SK-N-SH (cell line): ENCODE measurements at regions not wholly inside any gene's neighbourhood (a gene's known extent, or its start where the extent isn't known, plus 50 kb on each side); places are given as distances from the start of the nearest gene placed in this dataset.

Experiments used
- CTCF ChIA-PET: fragments of 300-600, 350-600 bp; formaldehyde crosslinking; extraction: SDS; loops from one replicate; lab custom pipeline; 2021; lab: Yijun Ruan, JAX
- POLR2A ChIA-PET: fragments of 350-600 bp; sonication (Branson Sonifier 250); formaldehyde crosslinking; extraction: SDS; loops from one replicate; lab custom pipeline; 2020; ENCODE audit warnings: antibody characterized with exemption, inconsistent platforms; lab: Yijun Ruan, JAX
- DNase-seq: peaks from one replicate; pipeline ENCODE4 v3.0.0; 2012
- H2AFZ ChIP-seq: fragments of 200-600 bp; sonication (generic); 2 replicates; pipeline ENCODE4 v1.8.1; 2016; ENCODE audit warnings: antibody characterized with exemption, mild to moderate bottlenecking, low read depth
- H3F3A ChIP-seq: fragments of 200-600 bp; sonication (generic); replicated peaks from 2 replicates; pipeline ENCODE3; 2016; ENCODE audit warnings: antibody characterized with exemption, mild to moderate bottlenecking; ENCODE audit not compliant: insufficient read depth
- H3K27ac ChIP-seq, 2 experiments: fragments of 200-500 bp in 1 of 2; fragments of 200-600 bp in 1 of 2; sonication (Bioruptor generic) in 1 of 2; sonication (generic), shearing (Covaris generic) in 1 of 2; 2 replicates each; pipeline versions ENCODE4 v1.5.1 to v1.6.1; 2014 to 2016; ENCODE audit warnings: low read depth in 2 of 2, inconsistent platforms in 1 of 2, low read length in 1 of 2, mild to moderate bottlenecking in 1 of 2, mixed read lengths in 1 of 2
- H3K27me3 ChIP-seq: fragments of 200-600 bp; sonication (generic), shearing (Covaris generic); 2 replicates; pipeline ENCODE4 v1.6.1; 2016; ENCODE audit warnings: mixed run types; ENCODE audit not compliant: insufficient read depth
- H3K36me3 ChIP-seq, 2 experiments: fragments of 200-500 bp in 1 of 2; fragments of 200-600 bp in 1 of 2; sonication (Bioruptor generic) in 1 of 2; sonication (generic) in 1 of 2; replicated peaks in 1 of 2; 2 replicates each; pipeline versions ENCODE3 to v1.5.1; 2014 to 2016; ENCODE audit warnings: low read length in 1 of 2, mild to moderate bottlenecking in 1 of 2; ENCODE audit not compliant: insufficient read depth in 2 of 2, control insufficient read depth in 1 of 2
- H3K4me1 ChIP-seq, 2 experiments: fragments of 200-500 bp in 1 of 2; fragments of 200-600 bp in 1 of 2; sonication (Bioruptor generic) in 1 of 2; sonication (generic), shearing (Covaris generic) in 1 of 2; 2 replicates each; pipeline versions ENCODE4 v1.5.1 to v1.6.1; 2014 to 2016; ENCODE audit warnings: low read depth in 1 of 2, low read length in 1 of 2, mixed run types in 1 of 2; ENCODE audit not compliant: insufficient read depth in 2 of 2, control insufficient read depth in 1 of 2
- H3K4me2 ChIP-seq: fragments of 200-600 bp; sonication (generic), shearing (Covaris generic); 2 replicates; pipeline ENCODE4 v1.6.1; 2017; ENCODE audit warnings: mixed run types
- H3K4me3 ChIP-seq, 2 experiments: fragments of 200-500 bp in 1 of 2; fragments of 200-600 bp in 1 of 2; sonication (Bioruptor generic) in 1 of 2; sonication (generic), shearing (Covaris generic) in 1 of 2; 2 replicates each; pipeline versions ENCODE4 v1.5.1 to v1.8.1; 2014 to 2016; ENCODE audit warnings: low read depth in 2 of 2, inconsistent platforms in 1 of 2, low read length in 1 of 2, mild to moderate bottlenecking in 1 of 2, mixed read lengths in 1 of 2, moderate library complexity in 1 of 2
- H3K79me2 ChIP-seq: fragments of 200-600 bp; sonication (generic); 2 replicates; pipeline ENCODE4 v1.8.1; 2017; ENCODE audit warnings: mild to moderate bottlenecking; ENCODE audit not compliant: insufficient read depth
- H3K9ac ChIP-seq: fragments of 200-600 bp; sonication (generic); 2 replicates; pipeline ENCODE4 v1.6.1; 2017; ENCODE audit warnings: mixed run types
- H3K9me2 ChIP-seq: fragments of 200-600 bp; sonication (generic); 2 replicates; pipeline ENCODE4 v1.6.1; 2017; ENCODE audit warnings: mixed run types
- H3K9me3 ChIP-seq: fragments of 200-600 bp; sonication (generic); 2 replicates; pipeline ENCODE4 v1.6.1; 2017; ENCODE audit warnings: mixed run types, mild to moderate bottlenecking, moderate library complexity
- H4K20me1 ChIP-seq: fragments of 200-600 bp; sonication (generic); 2 replicates; pipeline ENCODE4 v1.6.1; 2017; ENCODE audit warnings: mild to moderate bottlenecking, mixed run types; ENCODE audit not compliant: insufficient read depth
- CTCF ChIP-seq: fragments of 200-600 bp; sonication (generic); IDR thresholded peaks from 2 replicates; pipeline ENCODE4 v1.6.1; 2017; ENCODE audit warnings: antibody characterized with exemption, mild to moderate bottlenecking, moderate library complexity
- FOSL2 ChIP-seq: IDR thresholded peaks from 2 replicates; pipeline ENCODE4 v1.4.0; 2012; ENCODE audit warnings: low read depth, mild to moderate bottlenecking, moderate library complexity, borderline replicate concordance
- FOXM1 ChIP-seq: IDR thresholded peaks from 2 replicates; pipeline ENCODE4 v1.4.0; 2012; ENCODE audit warnings: low read depth, mild to moderate bottlenecking
- JUND ChIP-seq: IDR thresholded peaks from 2 replicates; pipeline ENCODE4 v1.4.0; 2012
- MAX ChIP-seq: IDR thresholded peaks from 2 replicates; pipeline ENCODE4 v1.4.0; 2012; ENCODE audit warnings: low read depth
- MEF2A ChIP-seq: IDR thresholded peaks from 2 replicates; pipeline ENCODE4 v1.4.0; 2012; ENCODE audit warnings: low read depth, borderline replicate concordance
- MXI1 ChIP-seq: IDR thresholded peaks from 2 replicates; pipeline ENCODE4 v1.6.1; 2012; ENCODE audit warnings: mild to moderate bottlenecking, low read depth, low read length, improper control_type of control experiment
- RAD21 ChIP-seq: IDR thresholded peaks from 2 replicates; pipeline ENCODE4 v1.6.1; 2012; ENCODE audit warnings: mild to moderate bottlenecking, low read length
- RCOR1 ChIP-seq: fragments of 150-350 bp; IDR thresholded peaks from 2 replicates; pipeline ENCODE4 v1.6.1; 2017; ENCODE audit warnings: antibody characterized with exemption, low read length
- REST ChIP-seq: IDR thresholded peaks from 2 replicates; pipeline ENCODE4 v1.6.1; 2012; ENCODE audit warnings: mild to moderate bottlenecking, low read depth, low read length, moderate library complexity
- RXRA ChIP-seq: IDR thresholded peaks from 2 replicates; pipeline ENCODE4 v1.4.0; 2012; ENCODE audit warnings: low read depth, mild to moderate bottlenecking, borderline replicate concordance
- SIN3A ChIP-seq: IDR thresholded peaks from 2 replicates; pipeline ENCODE4 v1.6.1; 2012; ENCODE audit warnings: low read depth, mild to moderate bottlenecking, low read length, moderate library complexity, borderline replicate concordance
- SMC3 ChIP-seq: IDR thresholded peaks from 2 replicates; pipeline ENCODE4 v1.6.1; 2012; ENCODE audit warnings: low read depth, low read length, improper control_type of control experiment
- TCF12 ChIP-seq: IDR thresholded peaks from 2 replicates; pipeline ENCODE4 v1.4.0; 2012
- TEAD4 ChIP-seq: IDR thresholded peaks from 2 replicates; pipeline ENCODE4 v1.4.0; 2012; ENCODE audit warnings: mild to moderate bottlenecking, borderline replicate concordance; ENCODE audit not compliant: insufficient read depth
- USF1 ChIP-seq: IDR thresholded peaks from 2 replicates; pipeline ENCODE4 v1.4.0; 2012; ENCODE audit warnings: low read depth, borderline replicate concordance
- YY1 ChIP-seq: IDR thresholded peaks from 2 replicates; pipeline ENCODE4 v1.4.0; 2012; ENCODE audit warnings: low read depth, mild to moderate bottlenecking
- WGBS: methylation state at CpG from one replicate; pipeline ENCODE4 v1.1.6; 2017; ENCODE audit warnings: low lambda C conversion rate; 5-methylcytosine and 5-hydroxymethylcytosine counted together

GRCh38 chr5:166188501-166189325 lies 2102.7 kb upstream of the WWC1 start:
- H3K9ac ChIP-seq: no peak overlapping the region
- CTCF ChIA-PET: no interaction called here
- no peaks in the 10 kb centered on the region for H3K4me1 ChIP-seq
- no peak overlapping the region for H3K4me3 ChIP-seq
- no peak for DNase-seq
- 25% methylated on average over 7 of the region's 7 CpGs for WGBS
- no peak overlapping the region for H3K4me2 ChIP-seq
- H3F3A ChIP-seq: no peaks in the 10 kb centered on the region
- H3K79me2 ChIP-seq: no peaks in the 10 kb centered on the region
- POLR2A ChIA-PET: no interaction called here
- H3K36me3 ChIP-seq: no peaks in the 10 kb centered on the region
- H3K27me3 ChIP-seq: no peaks in the 10 kb centered on the region
- H3K9me3 ChIP-seq: no peaks in the 10 kb centered on the region
- no peaks in the 10 kb centered on the region for H4K20me1 ChIP-seq
- no peak overlapping the region for H3K27ac ChIP-seq
- H3K9me2 ChIP-seq: no peaks in the 10 kb centered on the region
- H2AFZ ChIP-seq: no peak overlapping the region
- TF ChIP-seq RXRA (no peak), MEF2A (no peak), FOXM1 (no peak), JUND (no peak)

GRCh38 chr5:166192696-166193095 lies 2098.7 kb upstream of the WWC1 start:
- ChIA-PET POLR2A (no interaction called here), CTCF (interaction anchor here (0.7 to 1.1 kb wide), 2 partner anchors 52 to 1174 kb away, joined by 3 read pairs; no protein-coding TSS in a partner anchor)
- Histone ChIP-seq H2AFZ (no peak overlapping the region), H3K4me2 (no peak overlapping the region), H3K27ac (no peak overlapping the region), H3K9me3 (no peaks in the 10 kb centered on the region), H3K27me3 (no peaks in the 10 kb centered on the region), H4K20me1 (no peaks in the 10 kb centered on the region), H3K36me3 (no peaks in the 10 kb centered on the region), H3F3A (no peaks in the 10 kb centered on the region), H3K9me2 (no peaks in the 10 kb centered on the region), H3K79me2 (no peaks in the 10 kb centered on the region), H3K4me1 (no peaks in the 10 kb centered on the region), H3K4me3 (no peak overlapping the region), H3K9ac (no peak overlapping the region)
- 13% methylated on average over 3 of the region's 3 CpGs for WGBS
- no peak for DNase-seq
- no peak for TF ChIP-seq SIN3A

GRCh38 chr5:166195981-166196380 lies 2095.5 kb upstream of the WWC1 start:
- no peaks in the 10 kb centered on the region for H3K9me2 ChIP-seq
- 35% methylated on average over 3 of the region's 3 CpGs for WGBS
- no peak overlapping the region for H3K9ac ChIP-seq
- H3K36me3 ChIP-seq: no peaks in the 10 kb centered on the region
- ChIA-PET POLR2A (no interaction called here), CTCF (interaction anchor here (0.8 kb wide), 2 partner anchors 10 to 572 kb away, joined by 3 read pairs; no protein-coding TSS in a partner anchor)
- 0 out of 2 replicates have a peak, but pooled peaks cover 3% of the 10 kb centered on the region for H3K9me3 ChIP-seq
- H3K27me3 ChIP-seq: no peaks in the 10 kb centered on the region
- no peaks in the 10 kb centered on the region for H4K20me1 ChIP-seq
- no peak overlapping the region for H2AFZ ChIP-seq
- H3K4me2 ChIP-seq: no peak overlapping the region
- H3K4me3 ChIP-seq: no peak overlapping the region
- no peak for DNase-seq
- H3K27ac ChIP-seq: no peak overlapping the region
- H3F3A ChIP-seq: no peaks in the 10 kb centered on the region
- no peaks in the 10 kb centered on the region for H3K4me1 ChIP-seq
- H3K79me2 ChIP-seq: no peaks in the 10 kb centered on the region
- TF ChIP-seq YY1 (no peak), CTCF (no peak), RCOR1 (no peak), SMC3 (no peak), TCF12 (no peak), MXI1 (no peak), RAD21 (no peak), USF1 (no peak), FOSL2 (no peak), REST (no peak), MAX (no peak), TEAD4 (no peak)
